OCI-LY7 (cell line): ENCODE measurements at regions not wholly inside any gene's neighbourhood (a gene's known extent, or its start where the extent isn't known, plus 50 kb on each side); places are given as distances from the start of the nearest gene placed in this dataset.

Experiments used
- BruUV-seq: library from RNA; stranded (reverse); fragments of 400-500 nt; replicated peaks from 2 replicates; lab custom pipeline; 2021; lab: Mats Ljungman, UMichigan
- CTCF ChIA-PET: fragments of 300-600 bp; sonication (Branson Sonifier 250); formaldehyde crosslinking; loops from one replicate; lab custom pipeline; 2022; ENCODE audit warnings: antibody characterized with exemption; ENCODE audit not compliant: unreplicated experiment; lab: Charles Lee
- POLR2A ChIA-PET: fragments of 300-600 bp; sonication (Branson Sonifier 250); formaldehyde crosslinking; loops from one replicate; lab custom pipeline; 2022; ENCODE audit warnings: antibody characterized with exemption; lab: Charles Lee
- DNase-seq: peaks from one replicate; pipeline ENCODE4 v3.0.0-alpha.2; 2015; ENCODE audit warnings: low spot score
- H2AFZ ChIP-seq: fragments of 200-600 bp; sonication (generic), shearing (Covaris generic); 2 replicates; pipeline ENCODE4 v1.6.1; 2014; ENCODE audit warnings: mild to moderate bottlenecking, antibody characterized with exemption, low read length, moderate library complexity
- H3K27ac ChIP-seq: fragments of 200-600 bp; sonication (generic); 2 replicates; pipeline ENCODE4 v1.5.1; 2014; ENCODE audit warnings: mixed run types, low read depth, mild to moderate bottlenecking, moderate library complexity, low read length, inconsistent platforms; ENCODE audit not compliant: poor library complexity, severe bottlenecking
- H3K36me3 ChIP-seq: fragments of 200-600 bp; sonication (generic); 2 replicates; pipeline ENCODE4 v1.6.1; 2014; ENCODE audit warnings: mild to moderate bottlenecking, antibody characterized with exemption, low read length, moderate library complexity, mixed read lengths; ENCODE audit not compliant: insufficient read depth
- H3K4me1 ChIP-seq: fragments of 200-600 bp; sonication (generic); 2 replicates; pipeline ENCODE4 v1.5.1; 2014; ENCODE audit warnings: mild to moderate bottlenecking, low read length; ENCODE audit not compliant: insufficient read depth, poor library complexity, severe bottlenecking
- H3K4me2 ChIP-seq: fragments of 200-600 bp; sonication (generic); 2 replicates; pipeline ENCODE4 v1.6.1; 2014; ENCODE audit warnings: mild to moderate bottlenecking, low read length
- H3K4me3 ChIP-seq: fragments of 200-600 bp; sonication (generic); 2 replicates; pipeline ENCODE4 v1.5.1; 2014; ENCODE audit warnings: mild to moderate bottlenecking, low read depth, low read length; ENCODE audit not compliant: poor library complexity, severe bottlenecking
- H3K79me2 ChIP-seq: fragments of 200-600 bp; sonication (generic); 2 replicates; pipeline ENCODE4 v1.6.1; 2016; ENCODE audit warnings: low read depth, mild to moderate bottlenecking, low read length, moderate library complexity, mixed read lengths; ENCODE audit not compliant: insufficient read depth
- H3K9me2 ChIP-seq: fragments of 200-600 bp; sonication (generic); 2 replicates; pipeline ENCODE4 v1.6.1; 2016; ENCODE audit warnings: mild to moderate bottlenecking, low read length, mixed read lengths; ENCODE audit not compliant: insufficient read depth
- H3K9me3 ChIP-seq: fragments of 200-600 bp; sonication (generic); 2 replicates; pipeline ENCODE4 v1.6.1; 2014; ENCODE audit warnings: mild to moderate bottlenecking, mixed run types, low read length, mixed read lengths
- H4K20me1 ChIP-seq: fragments of 200-600 bp; sonication (generic); 2 replicates; pipeline ENCODE4 v1.6.1; 2014; ENCODE audit warnings: mild to moderate bottlenecking, antibody characterized with exemption, low read length, moderate library complexity, mixed read lengths; ENCODE audit not compliant: insufficient read depth
- EZH2phosphoT487 ChIP-seq: fragments of 200-600 bp; sonication (generic); IDR thresholded peaks from 2 replicates; pipeline ENCODE4 v1.6.1; 2018; ENCODE audit warnings: low read depth, borderline replicate concordance, mild to moderate bottlenecking, mixed run types, antibody characterized with exemption, low read length, moderate library complexity, mixed read lengths
- intact Hi-C: fragments of 100-400 bp; cut with micrococcal nuclease; formaldehyde crosslinking; loops from one replicate; pipeline ENCODE4 v1.10.0; 2022; ENCODE audit not compliant: unreplicated experiment
- TF ChIP-seq, protein P1 (sequence below): fragments of 200-600 bp; sonication (generic); conservative IDR thresholded peaks from 2 replicates; pipeline ENCODE4 v1.5.1; 2014; ENCODE audit warnings: mild to moderate bottlenecking, antibody characterized with exemption, low read length, moderate library complexity, mixed read lengths

DNA sequence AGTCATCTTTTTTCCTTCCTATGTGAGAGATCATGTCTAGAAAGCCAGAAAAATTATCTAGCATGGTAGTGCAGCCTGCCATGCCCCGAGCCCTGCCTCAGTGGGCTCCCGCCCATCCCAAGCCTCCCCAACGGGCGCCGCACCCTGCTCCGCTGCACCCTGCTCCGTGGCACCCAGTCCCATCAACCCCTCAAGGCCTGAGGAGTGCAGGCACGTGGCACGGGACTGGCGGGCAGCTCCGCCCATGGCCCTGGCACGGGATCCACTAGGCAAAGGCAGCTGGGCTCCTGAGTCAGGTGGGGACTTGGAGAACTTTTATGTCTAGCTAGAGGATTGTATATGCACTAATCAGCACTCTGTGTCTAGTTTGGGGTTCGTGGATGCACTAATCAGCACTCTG, 83.4 kb upstream of the COL3A1 start:
- H3K4me1 ChIP-seq, result no peaks in the 10 kb centered on the region
- intact Hi-C loops, result no loop called here
- no peak overlapping the region for H3K4me3 ChIP-seq
- BruUV-seq, result no TSS peak
- H3K4me2 ChIP-seq, result no peak overlapping the region
- DNase-seq, result no peak
- TF ChIP-seq, protein P1, sequence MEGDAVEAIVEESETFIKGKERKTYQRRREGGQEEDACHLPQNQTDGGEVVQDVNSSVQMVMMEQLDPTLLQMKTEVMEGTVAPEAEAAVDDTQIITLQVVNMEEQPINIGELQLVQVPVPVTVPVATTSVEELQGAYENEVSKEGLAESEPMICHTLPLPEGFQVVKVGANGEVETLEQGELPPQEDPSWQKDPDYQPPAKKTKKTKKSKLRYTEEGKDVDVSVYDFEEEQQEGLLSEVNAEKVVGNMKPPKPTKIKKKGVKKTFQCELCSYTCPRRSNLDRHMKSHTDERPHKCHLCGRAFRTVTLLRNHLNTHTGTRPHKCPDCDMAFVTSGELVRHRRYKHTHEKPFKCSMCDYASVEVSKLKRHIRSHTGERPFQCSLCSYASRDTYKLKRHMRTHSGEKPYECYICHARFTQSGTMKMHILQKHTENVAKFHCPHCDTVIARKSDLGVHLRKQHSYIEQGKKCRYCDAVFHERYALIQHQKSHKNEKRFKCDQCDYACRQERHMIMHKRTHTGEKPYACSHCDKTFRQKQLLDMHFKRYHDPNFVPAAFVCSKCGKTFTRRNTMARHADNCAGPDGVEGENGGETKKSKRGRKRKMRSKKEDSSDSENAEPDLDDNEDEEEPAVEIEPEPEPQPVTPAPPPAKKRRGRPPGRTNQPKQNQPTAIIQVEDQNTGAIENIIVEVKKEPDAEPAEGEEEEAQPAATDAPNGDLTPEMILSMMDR, result no peak
- TF ChIP-seq EZH2phosphoT487, result no peak
- H3K9me3 ChIP-seq, result no peaks in the 10 kb centered on the region
- H3K9me2 ChIP-seq, result no peaks in the 10 kb centered on the region
- no peak overlapping the region for H3K27ac ChIP-seq
- POLR2A ChIA-PET, result no interaction called here
- H4K20me1 ChIP-seq, result no peaks in the 10 kb centered on the region
- no peak overlapping the region for H2AFZ ChIP-seq
- CTCF ChIA-PET, result no interaction called here
- H3K36me3 ChIP-seq, result no peaks in the 10 kb centered on the region
- H3K79me2 ChIP-seq, result no peaks in the 10 kb centered on the region

DNA sequence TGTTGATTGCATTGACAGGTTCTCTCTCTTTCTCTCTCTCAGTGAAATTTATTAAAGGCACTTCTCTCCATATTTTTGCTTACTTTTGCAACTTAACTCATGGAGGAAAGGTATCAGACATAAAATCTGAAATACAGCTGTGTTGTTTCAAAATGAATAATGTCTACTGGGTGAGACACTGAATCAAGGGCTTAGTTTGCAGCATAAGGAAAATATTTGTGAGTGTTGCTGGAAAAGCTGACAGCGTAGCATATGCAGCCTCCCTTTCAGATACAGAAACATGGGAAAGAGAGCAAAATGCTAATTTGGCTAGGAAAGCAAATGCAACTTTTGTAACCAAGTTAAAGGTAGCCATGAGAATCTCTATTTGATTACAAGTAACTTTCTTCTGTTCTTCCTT, 81.5 kb upstream of the COL3A1 start:
- POLR2A ChIA-PET, result no interaction called here
- BruUV-seq, result no TSS peak

DNA sequence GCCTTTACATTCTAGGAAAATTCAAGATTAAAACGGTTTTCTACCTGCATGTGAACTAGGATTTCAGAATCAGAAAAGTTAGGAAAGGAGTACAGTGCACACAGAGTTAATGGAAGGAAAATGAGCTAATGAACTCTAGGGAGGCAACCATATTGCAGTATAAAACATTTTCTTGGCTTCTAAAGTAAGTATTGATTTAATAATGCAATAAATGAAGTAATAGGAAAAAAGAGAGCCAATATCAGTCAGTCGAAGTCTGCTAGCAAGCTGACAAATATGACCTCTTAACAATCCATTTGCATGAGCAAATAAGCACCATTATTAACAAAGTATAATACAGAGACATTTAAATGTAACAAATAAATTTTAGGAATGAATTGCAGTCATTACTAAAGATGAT, 80.2 kb upstream of the COL3A1 start:
- no peak for DNase-seq
- Histone ChIP-seq H2AFZ (no peak overlapping the region), H3K36me3 (no peaks in the 10 kb centered on the region), H3K4me1 (no peaks in the 10 kb centered on the region), H3K27ac (no peak overlapping the region), H4K20me1 (no peaks in the 10 kb centered on the region), H3K79me2 (no peaks in the 10 kb centered on the region), H3K9me2 (no peaks in the 10 kb centered on the region), H3K9me3 (no peaks in the 10 kb centered on the region), H3K4me2 (no peak overlapping the region), H3K4me3 (no peak overlapping the region)
- ChIA-PET POLR2A (interaction anchor here (0.9 kb wide), 1 partner anchor 38 kb away, joined by 3 read pairs; no protein-coding TSS in a partner anchor), CTCF (no interaction called here)
- intact Hi-C loops, result no loop called here
- no TSS peak for BruUV-seq
- TF ChIP-seq EZH2phosphoT487, result no peak
- TF ChIP-seq, protein P1, result no peak

More for the DNA sequence above, 81.5 kb upstream of the COL3A1 start:
- Histone ChIP-seq H3K4me1 (no peaks in the 10 kb centered on the region), H3K36me3 (no peaks in the 10 kb centered on the region), H3K9me3 (no peaks in the 10 kb centered on the region), H4K20me1 (no peaks in the 10 kb centered on the region), H2AFZ (no peak overlapping the region), H3K79me2 (no peaks in the 10 kb centered on the region), H3K27ac (no peak overlapping the region), H3K4me3 (no peak overlapping the region), H3K4me2 (no peak overlapping the region), H3K9me2 (no peaks in the 10 kb centered on the region)
- DNase-seq, result no peak
- CTCF ChIA-PET, result no interaction called here
- TF ChIP-seq EZH2phosphoT487, result no peak
- TF ChIP-seq, protein P1, result no peak
- intact Hi-C loops, result no loop called here
